ENCODE measurements at regions not wholly inside any gene's neighbourhood (a gene's known extent, or its start where the extent isn't known, plus 50 kb on each side); places are given as distances from the start of the nearest gene placed in this dataset.
"Not testable (repeated sequence)": the region's sequence is repeated elsewhere in the genome, so short reads cannot be mapped to it uniquely, and the experiment has no call there.

DNA sequence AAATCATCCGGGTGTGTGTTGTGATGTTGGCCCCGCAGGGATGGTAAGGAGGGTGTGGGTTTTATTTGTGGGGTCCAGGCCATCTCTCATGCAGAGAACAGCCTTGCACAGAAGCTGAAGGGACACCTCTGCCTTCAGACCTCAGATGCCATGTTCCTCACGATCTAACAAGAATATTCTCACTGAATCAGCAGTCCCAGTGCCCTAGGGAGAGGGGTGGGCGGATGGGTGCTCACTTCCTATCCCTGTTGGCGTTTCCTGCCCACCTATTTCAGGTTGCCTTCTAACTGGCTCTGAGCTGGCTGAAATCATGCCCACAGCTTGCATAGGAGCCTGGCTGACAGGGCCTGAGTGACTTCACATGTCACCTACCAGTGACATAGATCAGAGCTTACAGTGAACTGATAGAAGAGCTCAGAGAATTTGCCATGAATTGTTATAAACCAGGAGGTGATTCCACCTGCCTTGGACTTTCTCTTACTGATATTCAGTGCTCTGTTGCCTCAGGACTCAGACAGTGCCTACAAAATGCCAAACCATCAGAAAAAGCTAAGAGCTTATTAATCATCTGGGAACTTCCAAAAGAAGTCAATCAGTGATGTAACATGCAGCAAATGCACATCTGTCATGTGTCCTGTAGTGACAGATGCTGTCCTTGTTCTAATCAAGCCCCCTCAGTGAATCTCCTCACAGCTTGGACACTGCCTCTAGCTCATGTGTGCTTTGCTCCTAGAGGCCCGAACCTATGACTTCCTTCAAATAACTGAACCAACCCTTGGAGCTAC lies 186.8 kb upstream of the ADRA1D start:
- no peak for DNase-seq (ENCODE audit: low read depth in 2 of 2)

GRCh38 chr20:4435225-4435624 lies 186.1 kb upstream of the ADRA1D start:
- no peak for DNase-seq (ENCODE audit: low read depth in 2 of 2)

GRCh38 chr20:4434681-4435080 lies 185.6 kb upstream of the ADRA1D start:
- no peak for DNase-seq (ENCODE audit: low read depth in 2 of 2)

DNA sequence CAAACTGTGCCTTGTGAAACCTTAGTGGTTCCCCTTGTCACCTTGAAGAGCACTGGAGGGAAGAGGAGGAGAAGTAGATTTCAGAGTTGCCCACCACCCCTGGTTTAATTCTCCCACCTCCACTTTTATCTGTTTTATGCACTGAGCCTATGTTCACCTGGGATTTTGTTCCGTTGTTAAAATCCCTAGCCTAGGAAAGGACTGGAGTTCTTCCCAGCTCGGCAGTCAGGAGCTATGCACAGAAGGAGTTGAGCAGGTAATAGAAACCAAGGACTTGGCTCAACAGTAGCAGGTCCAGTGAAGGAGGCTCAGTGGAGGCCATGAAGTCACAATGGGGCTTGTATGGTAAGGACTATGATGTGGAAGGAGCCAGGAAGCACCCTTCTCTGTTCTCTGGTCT lies 182.4 kb upstream of the ADRA1D start:
- DNase-seq (ENCODE audit: low read depth in 2 of 2) = no peak

GRCh38 chr20:4430826-4431225 lies 181.7 kb upstream of the ADRA1D start:
- DNase-seq (ENCODE audit: low read depth in 2 of 2) = not testable (repeated sequence)

DNA sequence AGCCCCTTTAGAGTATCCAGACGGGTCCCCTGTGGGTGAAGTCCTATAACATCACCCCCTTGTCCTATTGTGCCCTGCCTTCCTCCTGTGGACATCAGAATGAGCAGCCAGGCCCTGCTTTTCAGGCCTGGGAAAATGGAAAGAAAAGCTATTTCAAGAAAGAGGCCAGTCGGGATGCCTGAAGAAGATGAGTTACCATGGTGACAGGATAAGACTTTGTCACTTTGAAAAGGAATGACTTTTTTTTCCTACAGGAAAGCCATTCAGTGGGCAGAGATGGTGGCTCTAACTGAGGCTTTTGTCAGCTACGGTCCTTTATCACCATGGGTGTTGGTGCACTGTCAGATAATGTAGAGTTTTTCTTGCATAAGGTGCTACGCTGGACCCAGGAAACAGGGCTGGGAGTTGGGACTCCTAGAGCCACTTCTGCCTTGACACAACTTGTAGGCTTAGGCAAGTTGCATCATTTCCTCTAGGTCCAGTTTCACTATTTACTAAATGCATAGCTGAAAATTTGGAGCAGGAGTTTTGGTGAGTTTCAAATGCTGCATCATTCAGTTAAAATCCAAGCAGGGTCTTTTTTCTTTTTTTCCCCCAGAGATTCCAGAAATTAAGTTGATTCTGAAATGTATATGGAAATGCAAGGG lies 179.0 kb upstream of the ADRA1D start:
- no peak for DNase-seq (ENCODE audit: low read depth in 2 of 2)

- no peak for DNase-seq (ENCODE audit: low read depth in 2 of 2)
Measured at GRCh38 chr20:4418141-4418540, 169.1 kb upstream of the ADRA1D start.

- no peak for DNase-seq (ENCODE audit: low read depth in 2 of 2)
Measured at GRCh38 chr20:4415281-4415680, 166.2 kb upstream of the ADRA1D start.

- DNase-seq (ENCODE audit: low read depth in 2 of 2) = no peak
Measured at GRCh38 chr20:4413314-4414049, 164.4 kb upstream of the ADRA1D start.

DNA sequence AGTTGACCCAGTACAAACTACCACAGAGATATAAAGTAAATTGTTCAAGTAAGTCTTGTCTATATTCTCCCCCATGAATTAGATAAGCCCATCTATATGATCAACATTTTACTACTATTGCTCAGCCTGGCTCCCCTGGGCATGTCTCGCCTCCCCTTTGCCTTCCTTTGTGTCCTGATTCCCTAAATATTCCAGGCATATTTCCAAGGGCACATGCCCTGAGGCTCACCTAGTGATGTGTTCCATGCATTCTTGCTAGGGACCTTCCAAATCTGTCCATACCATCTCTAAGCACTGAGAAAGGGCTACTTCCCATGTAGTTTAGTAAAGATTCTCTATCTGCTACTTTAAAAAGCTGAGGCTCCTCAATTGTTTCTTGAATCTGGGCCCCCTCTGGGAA lies 163.1 kb upstream of the ADRA1D start:
- no peak for DNase-seq (ENCODE audit: low read depth in 2 of 2)

GRCh38 chr20:4411744-4412143 lies 162.7 kb upstream of the ADRA1D start:
- DNase-seq (ENCODE audit: low read depth in 2 of 2) = no peak

GRCh38 chr20:4406627-4407026 lies 157.5 kb upstream of the ADRA1D start:
- DNase-seq (ENCODE audit: low read depth in 2 of 2) = no peak

DNA sequence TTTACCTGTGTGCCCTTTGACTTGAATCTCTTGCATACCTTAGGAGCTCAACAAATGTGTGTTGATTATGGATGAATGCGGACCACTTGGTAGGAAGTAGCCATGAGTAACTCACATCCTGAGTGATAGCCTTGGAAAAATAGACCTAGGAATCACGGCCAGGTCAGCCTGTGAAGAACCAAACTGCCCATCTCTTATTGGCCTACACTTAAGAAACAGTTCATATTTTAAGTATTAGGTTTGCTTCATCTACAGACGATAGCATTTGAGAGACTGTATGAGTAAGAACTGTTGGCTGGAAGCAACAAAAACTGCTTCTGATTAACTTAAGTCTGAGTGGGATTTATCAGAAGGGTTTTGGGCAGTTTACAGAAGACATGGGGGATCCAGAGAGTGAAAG lies 152.5 kb upstream of the ADRA1D start:
- no peak for DNase-seq (ENCODE audit: low read depth in 2 of 2)

DNA sequence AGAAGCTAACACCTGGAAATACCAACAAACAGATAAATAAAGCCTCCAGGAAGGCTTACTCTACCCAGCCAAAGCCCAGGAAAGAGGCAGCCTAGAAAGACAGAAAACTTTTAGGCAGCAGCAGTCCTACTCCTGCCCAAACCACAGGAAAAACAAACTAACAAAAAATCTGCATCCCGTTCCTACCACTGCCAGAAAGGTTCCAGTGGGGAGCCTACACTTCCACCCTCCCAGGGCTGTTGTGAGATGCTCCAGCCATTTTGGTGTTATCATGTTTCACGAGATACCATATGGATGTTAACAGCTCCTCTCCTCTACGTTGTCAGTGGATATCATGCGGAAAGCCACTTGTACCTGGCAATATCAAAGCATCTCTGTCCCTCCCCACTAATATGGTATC lies 135.9 kb upstream of the ADRA1D start:
- no peak for DNase-seq (ENCODE audit: low read depth in 2 of 2)

GRCh38 chr20:4383961-4384360 lies 134.9 kb upstream of the ADRA1D start:
- DNase-seq (ENCODE audit: low read depth in 2 of 2) = no peak

- DNase-seq (ENCODE audit: low read depth in 2 of 2) = no peak
Measured at GRCh38 chr20:4375881-4376280, 126.8 kb upstream of the ADRA1D start.

DNA sequence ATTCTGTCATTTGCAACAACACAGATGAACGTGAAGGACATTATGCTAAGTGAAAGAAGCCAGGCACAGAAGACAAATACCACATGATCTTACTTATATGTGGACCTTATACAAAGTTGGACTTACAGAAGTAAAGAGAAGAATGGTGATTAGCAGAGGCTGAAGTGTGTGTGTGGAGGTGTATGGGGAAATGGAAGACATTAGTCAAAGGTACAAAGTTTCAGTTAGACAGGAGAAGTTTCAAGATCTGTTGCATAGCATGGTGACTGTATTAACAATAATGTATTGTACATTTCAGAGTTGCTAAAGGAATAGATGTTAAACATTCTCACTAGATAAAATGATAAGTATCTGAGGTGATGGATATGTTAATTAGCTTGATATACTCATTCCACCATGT lies 124.4 kb upstream of the ADRA1D start:
- no peak for DNase-seq (ENCODE audit: low read depth in 2 of 2)

DNA sequence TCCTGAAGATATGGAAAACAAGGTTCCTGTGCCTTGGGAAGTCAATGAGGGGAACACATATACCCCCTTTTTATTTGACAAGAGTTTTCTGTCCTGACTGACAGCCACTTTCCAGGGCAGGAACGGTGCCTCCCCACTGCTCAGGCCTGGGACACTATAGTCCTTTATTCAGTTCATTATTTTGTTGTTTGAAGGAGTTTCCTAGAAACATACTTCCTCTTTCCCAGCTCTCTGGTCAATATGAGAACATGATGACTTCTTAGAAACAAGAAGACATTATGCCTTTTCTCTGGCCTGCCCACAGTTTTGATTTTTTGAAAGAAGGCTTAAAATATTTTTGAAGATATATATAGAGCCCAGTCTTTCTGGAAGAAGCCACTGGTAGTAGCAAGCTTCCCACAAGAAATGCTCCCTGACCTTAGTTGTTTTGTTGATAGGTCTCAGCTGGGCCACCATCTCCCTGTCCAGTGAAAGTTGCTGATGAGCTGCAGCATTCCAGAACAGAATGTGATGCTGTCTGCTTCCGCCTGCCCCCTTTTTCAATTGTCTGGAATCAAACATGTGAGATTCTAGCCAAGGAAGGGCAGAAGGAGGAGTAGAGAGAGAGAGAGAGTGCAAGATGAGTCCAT lies 122.7 kb upstream of the ADRA1D start:
- DNase-seq (ENCODE audit: low read depth in 2 of 2) = no peak

- no peak for DNase-seq (ENCODE audit: low read depth in 2 of 2)
Measured at GRCh38 chr20:4370851-4371250, 121.8 kb upstream of the ADRA1D start.

DNA sequence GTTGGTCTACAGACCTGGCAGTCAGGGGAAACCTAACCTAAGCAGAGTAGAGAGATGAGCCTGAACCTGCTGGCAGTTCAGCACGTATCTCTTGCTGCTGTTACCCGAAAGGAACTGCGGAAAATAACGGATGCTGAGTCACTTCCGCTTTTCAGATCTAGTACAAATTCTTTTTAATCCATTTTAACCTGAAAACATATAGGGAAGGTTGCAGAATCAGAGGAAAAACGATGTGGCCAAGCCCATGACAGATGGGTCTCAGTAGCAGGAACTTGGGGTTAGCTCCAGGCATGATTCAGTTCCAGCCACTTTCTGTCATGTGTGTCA lies 120.7 kb upstream of the ADRA1D start:
- no peak for DNase-seq (ENCODE audit: low read depth in 2 of 2)

DNA sequence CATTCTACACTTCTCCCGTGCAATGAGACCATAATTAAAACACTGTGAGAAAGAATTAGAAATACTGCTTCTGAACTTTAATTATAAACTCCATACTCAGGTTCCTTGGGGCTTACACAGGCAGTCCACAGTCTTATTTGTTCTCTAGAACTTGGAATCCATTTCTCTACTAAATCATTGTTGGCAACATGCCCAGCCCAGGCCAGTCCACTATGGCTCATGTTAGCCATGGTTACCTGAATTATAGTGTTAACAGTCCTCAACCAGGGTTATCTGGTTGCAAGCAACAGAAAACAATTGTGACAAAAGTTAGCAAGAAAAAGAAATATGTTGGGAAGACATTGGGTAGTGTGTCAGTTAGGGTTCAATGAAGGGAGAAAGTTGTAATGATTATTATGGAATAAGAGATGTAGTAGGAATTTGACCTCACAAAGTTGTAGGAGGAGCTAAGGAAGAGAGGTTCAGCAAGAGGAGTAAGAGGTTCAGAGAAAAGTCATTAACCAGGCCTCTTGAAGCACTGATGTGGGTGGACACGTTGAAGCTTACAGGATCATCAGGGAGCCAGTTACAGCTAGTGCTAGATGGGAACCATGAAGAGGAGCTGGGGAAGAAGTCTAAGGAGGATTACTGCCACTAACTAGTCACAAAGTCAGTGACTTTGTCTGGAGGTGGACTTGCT lies 120.2 kb upstream of the ADRA1D start:
- DNase-seq (ENCODE audit: low read depth in 2 of 2) = peak in 1 of 2 donors; percentile 9

DNA sequence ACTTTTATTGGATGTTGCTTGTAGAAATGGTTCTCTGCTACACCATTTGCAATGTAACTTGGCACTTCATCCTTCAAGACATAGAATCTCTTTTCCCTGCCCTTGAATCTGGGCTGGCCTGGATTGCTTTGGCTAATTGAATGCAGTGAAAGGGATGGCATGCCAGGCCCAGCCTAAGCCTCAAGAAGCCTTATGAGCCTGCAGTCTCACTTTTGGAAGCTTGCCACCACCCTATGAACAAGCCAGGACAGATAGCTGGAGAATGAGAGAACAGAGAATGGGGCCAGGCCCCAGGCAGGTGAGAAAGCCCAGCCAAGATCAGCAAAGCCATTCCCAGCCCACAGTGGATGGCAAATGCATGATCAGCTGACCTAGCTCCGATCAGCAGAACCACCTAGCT lies 117.0 kb upstream of the ADRA1D start:
- no peak for DNase-seq (ENCODE audit: low read depth in 2 of 2)

Data from stimulated activated CD4-positive, alpha-beta T cell treated with anti-CD3 and anti-CD28 coated beads, Interleukin-4, amount 100 ng/mL, for 48 hours (primary cell).